ENCODE measurements at regions not wholly inside any gene's neighbourhood (a gene's known extent, or its start where the extent isn't known, plus 50 kb on each side); places are given as distances from the start of the nearest gene placed in this dataset.

GRCh38 chr21:33157303-33157702 is 72.4 kb upstream of the IFNAR2 start:
- DNase-seq = no peak

DNA sequence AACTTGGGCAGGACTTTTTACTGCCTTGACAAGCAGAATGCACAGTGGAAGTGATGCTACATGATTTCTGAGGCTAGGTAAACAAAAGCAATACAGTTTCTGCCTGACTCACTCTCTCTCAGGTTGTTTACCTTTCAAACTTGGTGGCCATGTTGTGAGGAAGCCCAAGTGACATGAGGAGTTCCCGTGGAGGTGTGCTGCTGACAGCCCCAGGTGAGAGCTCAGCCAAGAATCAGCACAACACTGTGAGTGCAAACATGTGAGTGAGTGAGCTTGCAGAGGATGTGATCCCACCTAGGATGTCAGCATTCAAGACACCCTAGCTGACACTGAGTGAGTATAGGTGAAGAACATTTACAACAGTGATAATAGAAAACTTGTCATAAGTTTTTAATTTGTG is 71.1 kb upstream of the IFNAR2 start:
- no peak for DNase-seq

- peak; percentile 74 for DNase-seq
Measured at GRCh38 chr21:33162436-33162951, 67.2 kb upstream of the IFNAR2 start.

GRCh38 chr21:33168886-33169285 is 60.9 kb upstream of the IFNAR2 start:
- no peak for DNase-seq

GRCh38 chr21:33169359-33169758 is 60.4 kb upstream of the IFNAR2 start:
- no peak for DNase-seq

DNA sequence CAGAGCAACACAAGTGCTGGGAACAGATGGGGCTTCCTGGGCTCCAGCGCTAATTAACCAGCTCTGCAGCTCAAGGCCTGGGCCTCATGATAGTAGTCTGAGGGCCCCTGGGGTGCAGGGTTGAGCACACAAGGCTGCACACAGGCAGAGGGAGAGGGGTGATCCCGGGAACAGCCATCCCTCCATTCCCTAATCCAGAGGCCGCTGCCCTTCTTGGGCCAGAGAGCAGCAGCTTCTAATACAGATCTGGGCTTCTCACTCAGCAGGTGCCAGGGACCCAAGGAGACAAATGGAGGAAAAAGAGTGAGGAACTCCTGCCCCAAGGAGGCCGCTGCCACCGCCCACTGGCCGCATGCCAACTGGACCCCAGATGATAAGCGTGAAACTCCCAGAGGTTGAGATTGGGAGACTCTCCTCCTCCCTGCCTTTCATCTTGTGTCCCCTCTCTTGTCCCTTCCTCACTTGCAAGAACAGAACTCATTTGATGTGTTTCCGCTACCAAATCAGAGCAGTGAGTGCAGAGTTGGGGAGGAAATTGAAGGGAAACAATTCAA is 58.0 kb upstream of the IFNAR2 start:
- no peak for DNase-seq

- DNase-seq = no peak
Measured at GRCh38 chr21:33174756-33175155, 55.0 kb upstream of the IFNAR2 start.

Measured in right forelimb (tissue), 1 donor.